CD4-positive, alpha-beta memory T cell (primary cell): ENCODE measurements at regions not wholly inside any gene's neighbourhood (a gene's known extent, or its start where the extent isn't known, plus 50 kb on each side); places are given as distances from the start of the nearest gene placed in this dataset.

Experiments
- CTCF ChIA-PET: fragments of 350-600 bp; sonication (Branson Sonifier 250); formaldehyde crosslinking; loops from one replicate; lab custom pipeline; 2021; ENCODE audit warnings: inconsistent platforms; ENCODE audit not compliant: partially characterized antibody; lab: Charles Lee
- POLR2A ChIA-PET: fragments of 350-600 bp; sonication (Branson Sonifier 250); formaldehyde crosslinking; loops from one replicate; lab custom pipeline; 2021; ENCODE audit not compliant: partially characterized antibody; lab: Charles Lee
- DNase-seq, 5 donors: peaks; one replicate each; pipeline versions ENCODE4 v3.0.0 to v3.0.0-alpha.2; 2020 to 2022; ENCODE audit warnings: mixed read lengths in 1 of 5
- H3K27ac ChIP-seq: one replicate; pipeline ENCODE4 v1.7.0; 2013; ENCODE audit warnings: low read depth, low read length
- H3K27me3 ChIP-seq: 2 replicates; pipeline ENCODE4 v1.7.0; 2013; ENCODE audit warnings: mild to moderate bottlenecking, low read length, moderate library complexity; ENCODE audit not compliant: insufficient read depth
- H3K36me3 ChIP-seq: 2 replicates; pipeline ENCODE4 v1.7.0; 2013; ENCODE audit warnings: mild to moderate bottlenecking, low read length, moderate library complexity; ENCODE audit not compliant: insufficient read depth
- H3K4me1 ChIP-seq: 2 replicates; pipeline ENCODE4 v1.7.0; 2013; ENCODE audit warnings: mild to moderate bottlenecking, low read length, moderate library complexity; ENCODE audit not compliant: insufficient read depth
- H3K4me3 ChIP-seq, 2 donors: one replicate each; pipeline ENCODE4 v1.7.0; 2013; ENCODE audit warnings: low read length in 2 of 2, mild to moderate bottlenecking in 1 of 2
- H3K9me3 ChIP-seq, 2 donors: one replicate each; pipeline ENCODE4 v1.7.0; 2013; ENCODE audit warnings: low read length in 2 of 2, control low read depth in 1 of 2; ENCODE audit not compliant: control insufficient read depth in 1 of 2
- H3K27ac Mint-ChIP-seq, 7 donors: one replicate each; pipeline ENCODE4 v1.8.0; 2020 to 2021; ENCODE audit warnings: mixed read lengths in 7 of 7, mild to moderate bottlenecking in 6 of 7, inconsistent platforms in 3 of 7, moderate library complexity in 3 of 7
- H3K27me3 Mint-ChIP-seq, 2 donors: one replicate each; pipeline ENCODE4 v1.8.0; 2020 to 2021; ENCODE audit warnings: mixed read lengths in 2 of 2
- H3K36me3 Mint-ChIP-seq, 2 donors: one replicate each; pipeline ENCODE4 v1.8.0; 2020 to 2021; ENCODE audit warnings: mixed read lengths in 2 of 2, inconsistent platforms in 1 of 2, mild to moderate bottlenecking in 1 of 2
- H3K4me1 Mint-ChIP-seq, 4 donors: one replicate each; pipeline ENCODE4 v1.8.0; 2020 to 2021; ENCODE audit warnings: mixed read lengths in 4 of 4, mild to moderate bottlenecking in 1 of 4
- H3K4me3 Mint-ChIP-seq, 8 donors: one replicate each; pipeline ENCODE4 v1.8.0; 2020 to 2021; ENCODE audit warnings: mixed read lengths in 8 of 8, mild to moderate bottlenecking in 7 of 8, moderate library complexity in 6 of 8, inconsistent platforms in 3 of 8
- H3K9me3 Mint-ChIP-seq, 8 donors: one replicate each; pipeline ENCODE4 v1.8.0; 2020 to 2021; ENCODE audit warnings: mixed read lengths in 8 of 8, mild to moderate bottlenecking in 5 of 8, inconsistent platforms in 3 of 8, moderate library complexity in 1 of 8
- intact Hi-C: fragments of 100-400 bp; cut with micrococcal nuclease; formaldehyde crosslinking; loops from one replicate; pipeline ENCODE4 v1.15.1; 2023

DNA sequence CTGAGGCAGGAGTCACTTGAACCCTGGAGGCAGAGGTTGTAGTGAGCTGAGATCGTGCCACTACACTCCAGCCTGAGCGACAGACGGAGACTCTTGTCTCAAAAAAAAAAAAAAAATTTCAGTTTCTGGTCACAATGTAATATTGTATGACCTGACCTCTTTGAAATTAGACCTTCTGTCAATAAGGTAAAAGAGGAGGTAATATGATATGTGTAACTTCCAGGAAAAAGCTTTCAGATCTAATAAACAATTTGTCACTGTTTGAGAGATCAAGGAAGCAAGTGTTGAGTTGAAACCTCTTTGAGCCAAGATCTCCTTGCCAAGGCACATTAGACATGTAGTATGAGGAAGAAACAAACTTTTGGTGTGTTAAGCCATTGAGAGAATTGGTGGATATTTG, 101.7 kb upstream of the ATF7IP start:
- Histone ChIP-seq H3K4me3 (no peak overlapping the region), H3K27me3 (no peaks in the 10 kb centered on the region), H3K4me1 (peaks cover 2% of the 10 kb centered on the region), H3K27ac (no peak overlapping the region), H3K9me3 (no peaks in the 10 kb centered on the region), H3K36me3 (no peaks in the 10 kb centered on the region)
- intact Hi-C loops: no loop called here
- no peak for DNase-seq
- H3K9me3 Mint-ChIP-seq: peaks cover 0 to 7% (median 4%) of the 10 kb centered on the region in 8 donors
- H3K4me1 Mint-ChIP-seq: peaks cover 1 to 23% (median 4%) of the 10 kb centered on the region in 4 donors
- peak overlapping the region in 1 of 7 donors; percentile 54 for H3K27ac Mint-ChIP-seq
- no peaks in the 10 kb centered on the region for H3K27me3 Mint-ChIP-seq
- H3K4me3 Mint-ChIP-seq: no peak overlapping the region
- POLR2A ChIA-PET: interaction anchor here (1.2 to 1.3 kb wide), 2 partner anchors 9 to 102 kb away, joined by 3 to 4 read pairs; partner anchors contain the start of gene ATF7IP
- H3K36me3 Mint-ChIP-seq: no peaks in the 10 kb centered on the region
- CTCF ChIA-PET: interaction anchor here (0.8 to 2.7 kb wide), 3 partner anchors 10 to 102 kb away, joined by 3 to 7 read pairs (median 3); partner anchors contain the start of gene ATF7IP

DNA sequence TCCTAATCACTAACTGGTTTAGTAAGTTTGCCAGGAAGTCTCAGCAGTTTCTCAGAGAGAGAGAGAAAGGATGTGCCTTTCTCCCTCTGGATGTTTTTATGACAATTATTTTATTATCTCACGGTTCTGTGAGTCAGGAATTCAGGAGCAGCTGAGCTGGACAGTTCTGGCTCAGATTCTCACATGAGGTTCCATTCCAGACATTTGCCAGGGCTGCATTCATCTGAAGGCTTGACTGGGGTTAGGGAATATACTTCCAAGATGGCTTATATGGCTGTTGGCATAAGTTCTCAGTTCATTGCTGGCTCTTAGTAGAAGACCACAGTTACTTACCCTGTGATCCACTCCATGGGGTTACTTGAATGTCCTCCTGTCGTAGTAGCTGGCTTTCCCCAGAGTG, 101.2 kb upstream of the ATF7IP start:
- intact Hi-C loops: no loop called here
- H3K27ac Mint-ChIP-seq: peak overlapping the region in 1 of 7 donors; percentile 56

DNA sequence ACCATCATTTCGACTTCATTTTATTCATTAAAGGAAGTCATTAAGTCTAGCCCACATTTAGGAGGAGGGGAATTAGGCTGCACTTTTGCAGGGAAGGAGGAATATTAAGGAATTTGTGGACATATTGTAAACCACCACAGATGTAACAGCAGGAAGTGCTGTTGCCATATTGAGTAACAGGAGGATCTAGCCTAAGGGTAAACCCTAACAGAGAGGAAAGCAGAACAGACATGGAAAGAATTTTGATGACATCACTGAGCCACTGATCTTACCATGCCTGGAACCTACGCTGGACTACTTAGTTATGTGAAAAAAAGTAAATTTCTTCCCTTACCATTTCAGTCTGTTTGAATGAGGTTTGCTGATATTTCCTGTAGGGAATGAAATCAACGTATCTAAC, 100.7 kb upstream of the ATF7IP start:
- CTCF ChIA-PET: interaction anchor here (1.3 kb wide), 1 partner anchor 101 kb away, joined by 3 read pairs; the partner anchor contains the start of gene ATF7IP

More for the DNA sequence above, 101.2 kb upstream of the ATF7IP start:
- Histone ChIP-seq H3K9me3 (no peaks in the 10 kb centered on the region), H3K4me1 (no peaks in the 10 kb centered on the region), H3K27ac (no peak overlapping the region), H3K27me3 (no peaks in the 10 kb centered on the region), H3K4me3 (no peak overlapping the region), H3K36me3 (no peaks in the 10 kb centered on the region)
- Mint-ChIP-seq H3K4me1 (peaks cover 0 to 20% (median 2%) of the 10 kb centered on the region in 4 donors), H3K9me3 (peaks cover 0 to 6% (median 2%) of the 10 kb centered on the region in 8 donors), H3K4me3 (no peak overlapping the region), H3K36me3 (peaks cover 0 to 2% of the 10 kb centered on the region in 2 donors), H3K27me3 (no peaks in the 10 kb centered on the region)
- no peak for DNase-seq
- POLR2A ChIA-PET: interaction anchor here (1.2 to 1.3 kb wide), 2 partner anchors 9 to 101 kb away, joined by 3 to 4 read pairs; partner anchors contain the start of gene ATF7IP
- CTCF ChIA-PET: interaction anchor here (0.8 to 2.7 kb wide), 3 partner anchors 9 to 101 kb away, joined by 3 to 7 read pairs (median 3); partner anchors contain the start of gene ATF7IP

DNA sequence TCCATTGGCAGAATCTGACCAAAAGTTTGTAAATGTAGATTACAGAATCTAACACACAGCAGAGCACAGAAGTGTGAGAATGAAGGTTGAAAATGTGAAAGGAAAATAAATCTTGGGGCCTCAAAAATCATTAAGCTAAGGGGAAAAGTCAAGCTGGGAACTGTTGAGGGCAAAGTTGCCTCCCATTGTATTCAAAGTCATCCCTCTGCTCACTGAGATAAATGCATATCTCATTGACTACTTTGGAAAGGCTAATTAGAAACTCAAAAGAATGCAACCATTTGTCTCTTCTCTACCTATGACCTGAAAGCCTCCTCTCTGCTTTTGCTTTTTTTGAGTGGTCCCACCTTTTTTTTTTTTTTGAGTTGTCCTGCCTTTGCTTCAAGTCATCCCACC, 97.4 kb upstream of the ATF7IP start:
- Histone ChIP-seq H3K4me1 (peaks cover 4% of the 10 kb centered on the region), H3K27me3 (no peaks in the 10 kb centered on the region), H3K36me3 (no peaks in the 10 kb centered on the region), H3K27ac (no peak overlapping the region), H3K9me3 (peaks cover 0 to 5% of the 10 kb centered on the region in 2 donors), H3K4me3 (no peak overlapping the region)
- Mint-ChIP-seq H3K27ac (peak overlapping the region in 1 of 7 donors; percentile 70), H3K36me3 (peaks cover 4 to 5% of the 10 kb centered on the region in 2 donors), H3K4me3 (no peak overlapping the region), H3K4me1 (peaks cover 1 to 12% (median 3%) of the 10 kb centered on the region in 4 donors), H3K27me3 (no peaks in the 10 kb centered on the region), H3K9me3 (peaks cover 0 to 29% (median 15%) of the 10 kb centered on the region in 8 donors)
- ChIA-PET POLR2A (interaction anchor here (0.6 kb wide), 1 partner anchor 134 kb away, joined by 3 read pairs; no protein-coding TSS in a partner anchor), CTCF (interaction anchor here (1.3 kb wide), 1 partner anchor 28 kb away, joined by 3 read pairs; no protein-coding TSS in a partner anchor)
- DNase-seq: no peak
- intact Hi-C loops: no loop called here

More for the DNA sequence above, 100.7 kb upstream of the ATF7IP start:
- Mint-ChIP-seq H3K27me3 (no peaks in the 10 kb centered on the region), H3K4me3 (no peak overlapping the region), H3K27ac (peak overlapping the region in 1 of 7 donors; percentile 56), H3K9me3 (peaks cover 0 to 9% (median 5%) of the 10 kb centered on the region in 8 donors), H3K4me1 (peaks cover 0 to 18% (median 2%) of the 10 kb centered on the region in 4 donors), H3K36me3 (peaks cover 0 to 4% of the 10 kb centered on the region in 2 donors)
- no peaks in the 10 kb centered on the region for H3K36me3 ChIP-seq
- intact Hi-C loops: no loop called here
- H3K27me3 ChIP-seq: no peaks in the 10 kb centered on the region
- DNase-seq: no peak
- H3K9me3 ChIP-seq: no peaks in the 10 kb centered on the region
- no peak overlapping the region for H3K4me3 ChIP-seq
- H3K27ac ChIP-seq: no peak overlapping the region
- POLR2A ChIA-PET: no interaction called here
- no peaks in the 10 kb centered on the region for H3K4me1 ChIP-seq

DNA sequence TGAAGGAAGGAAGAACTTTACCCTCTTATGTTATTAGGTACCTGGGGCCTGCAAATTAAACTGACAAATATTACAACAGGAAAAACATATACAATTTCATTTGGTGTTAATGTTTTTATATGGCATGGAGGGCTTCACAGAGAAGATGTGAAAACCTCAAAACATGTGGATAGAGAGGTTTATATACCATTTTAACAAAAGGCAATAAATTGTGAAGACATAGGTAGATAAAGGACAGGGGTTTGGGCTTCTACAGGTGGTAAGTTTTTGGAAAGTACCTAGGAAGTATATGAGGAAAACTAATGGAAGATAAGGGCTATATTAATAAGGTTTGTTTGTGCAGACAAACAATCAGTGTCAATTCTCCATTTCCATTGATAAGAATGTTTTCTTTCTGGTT, 95.1 kb upstream of the ATF7IP start:
- CTCF ChIA-PET: no interaction called here
- Histone ChIP-seq H3K36me3 (no peaks in the 10 kb centered on the region), H3K4me1 (peaks cover 11% of the 10 kb centered on the region), H3K27me3 (no peaks in the 10 kb centered on the region), H3K4me3 (no peak overlapping the region), H3K27ac (no peak overlapping the region), H3K9me3 (peaks cover 0 to 5% of the 10 kb centered on the region in 2 donors)
- peaks cover 0 to 29% (median 15%) of the 10 kb centered on the region in 8 donors for H3K9me3 Mint-ChIP-seq
- H3K4me1 Mint-ChIP-seq: peaks cover 7 to 13% (median 8%) of the 10 kb centered on the region in 4 donors
- H3K36me3 Mint-ChIP-seq: peaks cover 4 to 5% of the 10 kb centered on the region in 2 donors
- H3K27ac Mint-ChIP-seq: no peak overlapping the region
- no peak for DNase-seq
- POLR2A ChIA-PET: no interaction called here
- intact Hi-C loops: no loop called here
- no peak overlapping the region for H3K4me3 Mint-ChIP-seq
- no peaks in the 10 kb centered on the region for H3K27me3 Mint-ChIP-seq

DNA sequence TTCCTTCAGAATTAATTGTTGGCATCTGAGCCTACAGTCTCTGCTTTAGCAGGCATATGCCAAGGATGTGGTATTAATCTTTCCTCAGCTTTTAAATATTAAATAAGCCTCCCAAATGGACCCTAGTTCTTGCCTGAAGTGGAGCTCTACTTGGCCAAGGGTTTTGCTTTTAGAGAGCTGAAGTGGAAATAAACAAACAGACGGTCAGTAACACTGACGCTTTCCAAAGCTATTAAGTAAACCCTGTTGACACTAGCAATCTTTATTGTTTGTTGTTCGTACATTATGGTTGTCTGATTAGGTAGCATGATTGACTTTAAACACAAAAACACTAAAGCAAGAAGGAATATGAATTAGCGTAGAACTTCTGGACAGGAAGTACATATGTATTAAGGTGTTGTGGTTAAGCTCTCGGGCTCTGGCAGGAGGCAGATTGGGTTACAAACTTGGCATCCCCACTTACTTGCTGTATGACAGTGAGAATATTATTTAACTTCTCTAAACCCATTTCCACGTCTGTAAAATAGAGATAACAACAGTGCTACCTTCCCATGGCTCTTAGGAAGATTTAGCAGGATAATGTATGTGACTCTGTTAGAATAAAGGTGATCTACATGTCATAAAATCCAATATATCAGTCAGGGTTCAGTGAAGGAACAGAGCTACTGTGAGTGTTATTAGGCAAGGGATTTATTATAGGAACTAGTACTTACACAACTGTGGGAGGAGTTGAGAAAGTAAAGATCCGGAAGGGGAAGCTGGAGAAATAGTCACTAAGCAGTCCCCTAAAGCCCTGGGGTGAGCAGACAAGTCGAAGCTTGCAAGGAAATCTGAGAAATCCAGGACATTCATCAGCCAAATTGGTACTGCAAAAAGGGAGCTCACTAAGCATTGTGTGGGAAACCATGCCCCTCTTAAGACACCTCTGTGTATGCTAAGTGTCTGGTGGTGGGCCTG, 92.2 kb upstream of the ATF7IP start:
- POLR2A ChIA-PET: interaction anchor here (0.7 to 1.5 kb wide), 4 partner anchors 10 to 92 kb away, joined by 3 to 6 read pairs (median 4); partner anchors contain the start of gene ATF7IP
- no peak overlapping the region for H3K4me3 ChIP-seq
- peaks cover 0 to 5% of the 10 kb centered on the region in 2 donors for H3K9me3 ChIP-seq
- no peaks in the 10 kb centered on the region for H3K27me3 ChIP-seq
- Mint-ChIP-seq H3K9me3 (peaks cover 0 to 29% (median 15%) of the 10 kb centered on the region in 8 donors), H3K36me3 (peaks cover 4 to 5% of the 10 kb centered on the region in 2 donors), H3K27ac (no peak overlapping the region), H3K27me3 (no peaks in the 10 kb centered on the region), H3K4me3 (peak overlapping the region in 2 of 8 donors; percentile 4 to 16), H3K4me1 (peaks cover 12 to 20% (median 14%) of the 10 kb centered on the region in 4 donors)
- CTCF ChIA-PET: interaction anchor here (1.3 to 1.6 kb wide), 5 partner anchors 10 to 92 kb away, joined by 3 to 7 read pairs (median 5); partner anchors contain the start of gene ATF7IP
- H3K4me1 ChIP-seq: peaks cover 11% of the 10 kb centered on the region
- intact Hi-C loops: no loop called here
- H3K36me3 ChIP-seq: no peaks in the 10 kb centered on the region
- H3K27ac ChIP-seq: no peak overlapping the region
- DNase-seq: no peak
